ENCODE measurements at regions not wholly inside any gene's neighbourhood (a gene's known extent, or its start where the extent isn't known, plus 50 kb on each side); places are given as distances from the start of the nearest gene placed in this dataset.

DNA sequence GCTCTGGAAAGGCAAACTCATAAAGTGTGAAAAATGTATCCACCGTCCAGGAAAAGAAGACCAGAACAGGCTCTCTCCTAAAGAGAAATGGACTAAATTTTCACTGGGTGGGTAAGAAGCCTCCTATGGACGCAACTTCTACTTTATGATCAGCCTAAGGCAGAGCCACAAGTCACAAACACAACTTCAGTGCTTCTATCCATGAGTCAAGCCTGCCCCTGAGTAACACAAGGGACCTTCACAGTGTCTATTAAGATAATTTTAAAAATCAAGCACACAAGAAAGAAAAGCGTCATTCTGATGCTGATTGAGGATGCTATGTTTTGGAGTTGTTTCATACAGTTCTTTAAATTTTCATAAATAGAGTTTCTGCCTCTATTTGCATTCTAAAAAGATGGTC lies 601.7 kb upstream of the ARID1B start:
- no peak for DNase-seq

DNA sequence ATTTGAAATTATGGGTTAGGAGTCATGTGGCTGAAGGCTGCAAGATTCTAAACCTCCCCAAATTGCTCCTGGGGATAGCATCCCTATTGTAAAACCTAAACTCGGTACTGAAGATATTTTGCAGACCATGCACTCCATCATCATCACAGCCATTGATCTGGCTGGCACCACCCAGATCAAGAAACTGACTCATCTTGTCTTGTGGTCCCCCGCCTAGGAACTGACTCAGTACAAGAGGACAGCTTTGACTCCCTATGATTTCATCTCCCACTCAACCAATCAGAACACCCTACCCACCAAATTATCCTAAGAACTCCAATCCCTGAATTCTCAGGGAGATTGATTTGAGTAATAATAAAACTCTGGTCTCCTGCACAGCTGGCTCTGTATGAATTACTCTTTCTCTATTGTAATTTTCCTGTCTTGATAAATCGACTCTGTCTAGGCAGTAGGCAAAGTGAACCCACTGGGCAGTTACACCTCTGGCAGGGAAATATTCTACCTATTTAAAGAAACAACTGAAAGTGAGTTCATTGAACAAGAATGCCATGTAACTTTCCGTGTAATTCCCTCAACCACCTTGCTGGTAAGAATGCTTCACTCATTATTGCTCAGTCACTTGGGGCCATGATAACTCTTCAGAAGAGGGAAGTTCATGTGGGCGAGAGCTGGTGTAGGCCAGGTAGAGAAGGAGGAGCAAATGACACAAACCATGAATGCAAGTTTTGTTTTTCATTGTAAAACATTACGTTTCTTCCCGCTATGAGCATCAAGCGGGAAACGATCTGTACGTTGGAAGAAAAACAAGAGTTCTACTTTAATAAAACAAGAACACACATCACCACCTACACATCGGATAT lies 602.9 kb upstream of the ARID1B start:
- DNase-seq = no peak

DNA sequence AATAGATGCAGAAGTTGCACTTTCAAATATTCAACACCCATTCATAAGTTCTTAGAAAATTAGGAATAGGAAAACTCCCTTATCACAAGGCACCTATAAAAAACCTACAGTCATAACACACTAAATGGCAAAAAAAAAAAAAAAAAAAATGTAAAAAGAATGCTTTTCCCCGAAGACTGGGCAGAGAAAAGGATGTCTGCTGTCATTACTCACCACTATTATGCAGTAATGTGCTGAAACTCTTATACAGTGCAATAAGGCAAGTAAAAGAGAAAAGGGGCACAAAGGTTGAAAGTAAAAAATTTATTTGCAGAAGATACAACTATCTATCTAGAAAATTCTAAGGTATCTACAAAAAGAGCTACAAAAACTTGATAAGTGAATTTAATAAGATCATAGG lies 607.8 kb upstream of the ARID1B start:
- no peak for DNase-seq

DNA sequence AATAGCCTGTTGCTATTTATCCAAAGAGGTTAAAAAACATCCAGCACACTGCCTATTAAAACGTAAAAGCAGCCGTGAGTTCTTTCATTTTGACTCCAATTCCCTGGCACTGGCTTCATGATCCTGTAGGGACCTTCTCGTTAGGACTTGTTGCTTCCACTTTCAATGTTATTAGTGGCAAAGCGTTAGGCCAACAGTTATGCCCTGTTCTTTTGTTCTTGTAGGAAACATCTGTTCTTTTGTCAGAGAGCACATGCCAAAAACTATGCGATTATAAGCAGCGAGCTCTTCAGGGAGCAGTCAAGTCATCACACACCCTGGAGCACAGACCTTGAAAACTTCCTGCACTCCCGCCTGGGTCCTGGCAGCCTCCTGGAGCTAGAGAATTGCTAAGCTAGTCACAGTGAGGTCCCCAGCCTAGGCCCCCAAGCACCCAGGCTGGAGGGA lies 609.5 kb upstream of the ARID1B start:
- no peak for DNase-seq

DNA sequence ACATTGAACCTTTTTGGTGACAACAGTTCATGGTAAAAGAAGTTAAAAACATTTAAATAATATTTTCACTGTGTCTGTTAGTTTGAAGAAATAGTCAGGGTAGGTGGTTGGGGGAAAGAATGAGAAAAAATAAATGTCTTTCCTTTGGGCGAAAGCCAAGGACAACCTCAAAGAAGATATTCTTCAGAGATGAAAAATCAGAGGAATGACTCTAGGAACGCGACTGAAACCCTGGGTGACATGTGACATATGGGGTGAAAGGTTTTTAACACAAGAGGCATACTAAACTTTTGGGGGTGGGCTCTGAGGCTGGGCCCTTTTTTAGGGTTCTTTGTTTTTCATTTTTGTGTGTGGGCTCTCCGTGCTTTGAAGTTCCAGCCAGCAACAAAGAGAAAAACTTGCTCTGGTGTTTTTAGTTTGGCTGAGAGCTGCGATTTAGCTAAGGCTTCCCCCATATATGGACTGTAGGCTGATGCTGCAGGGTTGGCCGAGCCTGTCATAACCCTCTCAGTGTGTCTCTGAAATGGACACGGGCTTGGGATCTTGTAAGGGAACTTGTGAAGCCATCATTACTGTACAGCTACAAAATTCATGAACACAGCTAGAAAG lies 610.1 kb upstream of the ARID1B start:
- DNase-seq = no peak

DNA sequence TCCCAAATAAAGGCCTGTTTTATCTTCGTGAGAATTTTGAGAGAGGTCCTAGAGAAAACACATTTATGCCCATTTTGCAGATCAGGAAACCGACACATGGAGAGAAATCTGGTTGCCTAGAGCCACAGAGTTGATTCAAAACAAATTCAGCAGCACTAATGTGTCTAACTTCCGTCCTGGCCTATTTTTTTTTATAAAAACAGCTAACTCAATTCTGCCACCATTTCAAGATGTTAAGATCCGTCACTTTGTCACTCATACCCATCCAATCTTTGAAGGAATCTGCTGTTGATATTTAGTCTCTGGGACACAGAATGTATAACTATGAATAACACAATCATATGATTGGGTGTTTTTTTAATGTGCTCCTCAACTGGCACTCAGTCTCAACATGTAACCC lies 611.1 kb upstream of the ARID1B start:
- no peak for DNase-seq

DNA sequence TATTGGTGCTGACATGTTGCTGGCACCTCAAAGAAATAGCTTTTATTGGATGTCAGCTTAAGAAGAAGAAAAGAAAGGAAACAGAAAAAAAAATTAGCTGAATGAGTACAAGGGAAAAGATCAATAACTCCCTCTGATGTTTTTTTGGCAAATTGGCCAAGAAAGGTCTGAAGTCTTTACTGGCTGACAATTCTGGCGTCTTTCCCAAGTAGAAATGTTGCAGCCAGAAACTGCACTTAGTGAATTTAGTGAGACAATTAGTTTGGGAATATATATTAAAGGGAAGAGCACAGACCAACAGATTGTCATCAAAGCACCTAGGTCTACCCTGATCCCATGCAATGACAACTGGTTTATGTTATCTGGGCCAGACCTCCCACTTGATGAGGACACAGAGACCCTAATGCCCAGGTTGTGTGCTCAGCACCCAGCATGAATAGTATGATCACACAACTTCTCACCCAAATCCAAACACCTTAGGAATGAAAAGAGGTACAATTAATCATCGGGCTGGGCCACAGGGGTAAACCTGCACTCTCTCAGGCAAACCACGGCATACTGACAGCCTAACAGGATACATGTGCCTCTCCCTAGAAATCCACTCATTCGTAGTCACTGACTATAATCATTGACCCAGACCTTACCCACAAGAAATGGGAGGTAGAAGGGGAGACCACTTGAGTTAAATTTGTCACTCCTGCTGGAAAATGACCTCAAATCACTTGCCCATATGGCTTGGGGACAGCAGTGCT lies 612.3 kb upstream of the ARID1B start:
- no peak for DNase-seq

DNA sequence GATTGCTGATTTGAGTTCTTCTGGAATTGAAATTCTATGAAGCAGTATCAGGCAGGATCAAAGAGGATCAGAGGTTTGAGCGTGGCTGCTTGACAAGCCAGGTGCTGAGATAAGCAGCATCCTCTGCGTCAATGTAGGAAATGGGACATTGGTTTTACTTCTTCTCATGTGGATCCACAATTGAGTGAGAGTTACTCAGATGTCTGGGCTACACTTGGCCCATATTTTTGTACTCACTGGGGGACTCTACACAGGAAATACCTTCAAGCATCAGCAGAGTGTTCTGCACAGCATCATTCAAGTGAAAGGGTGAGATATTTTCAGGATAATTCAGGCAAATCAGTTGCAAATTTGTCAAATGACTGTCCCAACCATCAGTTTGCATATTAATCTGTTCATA lies 613.9 kb upstream of the ARID1B start:
- DNase-seq = no peak

DNA sequence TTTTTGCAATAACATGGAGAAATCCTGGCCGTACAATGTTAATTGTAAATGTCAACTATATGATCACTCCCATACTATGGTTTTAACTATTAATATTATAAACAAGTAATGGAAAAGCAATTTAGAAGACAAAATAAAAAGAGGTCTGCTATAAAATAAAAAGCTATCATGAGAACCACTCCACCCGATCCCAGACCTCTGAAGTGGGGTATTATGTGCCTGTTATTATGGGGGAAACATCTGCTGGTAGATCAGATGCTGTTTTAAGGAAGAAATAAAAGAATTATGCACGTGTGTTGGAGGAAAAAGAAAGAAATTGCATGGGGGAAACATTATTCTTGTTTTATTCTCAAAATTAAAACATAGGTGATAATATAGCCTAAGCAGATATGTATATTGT lies 615.7 kb upstream of the ARID1B start:
- DNase-seq = no peak

DNA sequence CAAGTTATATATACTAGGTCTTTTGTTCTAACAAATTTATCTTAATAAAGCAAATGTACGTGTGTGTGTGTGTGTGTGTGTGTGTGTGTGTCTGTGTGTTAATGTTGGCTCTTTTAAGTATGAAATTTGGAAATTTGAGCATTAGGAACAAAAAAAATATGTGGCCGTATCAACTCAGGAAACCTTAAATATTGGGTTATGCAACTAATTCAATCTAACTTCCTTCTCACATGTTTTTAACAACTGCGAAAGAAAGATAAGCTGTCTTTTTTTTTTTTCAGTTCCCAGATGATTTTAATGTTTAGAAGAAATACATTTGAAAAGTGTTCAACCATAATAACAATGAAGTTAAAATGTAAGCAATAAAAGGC lies 616.4 kb upstream of the ARID1B start:
- DNase-seq = no peak

DNA sequence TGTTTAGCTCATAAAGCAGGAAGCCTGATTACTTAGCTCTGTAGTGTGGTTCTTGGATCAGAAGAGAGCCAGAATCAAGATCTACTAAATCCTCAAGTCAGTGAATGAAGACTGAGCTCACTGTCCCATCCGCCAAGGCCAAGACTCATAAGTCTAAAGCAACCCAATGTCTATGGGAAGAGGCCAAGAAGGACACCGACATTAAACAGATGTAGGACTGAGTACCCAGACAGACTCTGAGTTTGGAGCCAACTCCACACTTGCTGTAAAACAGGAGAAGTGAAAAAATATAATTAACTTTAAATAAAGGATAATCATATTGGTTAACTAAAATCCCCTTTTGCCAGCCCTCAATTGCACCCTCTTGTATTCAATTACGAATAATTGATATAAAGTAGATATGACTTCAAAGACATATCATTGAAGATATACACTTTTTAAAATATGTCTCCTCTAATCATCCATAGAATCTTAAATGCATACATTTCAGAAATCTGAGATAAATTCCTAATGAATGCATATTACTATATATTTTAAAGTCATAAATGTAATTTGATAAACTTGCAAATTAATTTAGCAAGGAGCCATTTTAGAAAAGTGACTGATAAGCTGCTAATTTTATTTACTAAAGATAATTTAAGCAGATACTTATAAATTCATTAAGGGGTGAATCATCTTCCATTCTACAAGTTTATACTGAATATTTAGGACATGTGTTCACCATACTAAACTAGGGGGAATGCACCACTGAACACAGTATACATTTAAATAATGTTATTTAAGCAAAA lies 617.0 kb upstream of the ARID1B start:
- DNase-seq = no peak

DNA sequence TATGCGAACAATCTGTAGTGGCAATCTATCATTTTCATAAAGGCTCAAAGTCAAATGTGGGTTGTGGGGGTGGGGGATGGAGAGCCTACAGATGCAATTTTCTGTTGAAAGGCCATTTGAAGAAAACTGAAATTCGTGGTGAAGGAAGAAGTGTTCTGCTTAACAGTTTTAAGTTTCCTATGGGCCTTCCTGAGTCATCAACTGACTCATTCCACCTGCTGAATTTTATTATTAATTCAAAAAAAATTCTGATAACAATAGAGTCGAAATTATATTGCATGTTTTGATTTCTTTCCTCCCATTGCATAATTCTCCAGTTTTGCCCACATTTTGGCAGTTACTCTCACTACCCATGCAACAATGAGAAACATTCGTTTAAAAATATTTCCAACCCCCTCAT lies 622.3 kb upstream of the ARID1B start:
- DNase-seq = no peak

DNA sequence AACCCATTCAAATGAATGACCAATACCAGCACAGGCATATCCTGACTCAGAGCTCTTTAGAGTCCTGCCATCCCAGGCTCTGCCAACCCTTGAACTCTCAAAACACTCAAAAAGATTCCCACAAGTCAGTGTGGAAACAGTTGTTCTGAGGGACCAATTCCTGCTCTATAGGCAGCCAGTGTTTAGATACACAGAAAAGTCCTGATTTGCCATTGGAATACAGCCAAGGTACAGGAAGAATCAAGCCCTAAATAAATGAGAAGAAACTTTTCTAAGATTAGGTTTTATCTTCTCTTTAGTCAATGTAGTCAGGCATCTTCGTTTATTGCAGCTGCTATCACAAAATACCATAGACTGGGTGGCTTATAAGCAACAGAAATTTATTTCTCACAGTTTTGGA lies 626.8 kb upstream of the ARID1B start:
- no peak for DNase-seq

DNA sequence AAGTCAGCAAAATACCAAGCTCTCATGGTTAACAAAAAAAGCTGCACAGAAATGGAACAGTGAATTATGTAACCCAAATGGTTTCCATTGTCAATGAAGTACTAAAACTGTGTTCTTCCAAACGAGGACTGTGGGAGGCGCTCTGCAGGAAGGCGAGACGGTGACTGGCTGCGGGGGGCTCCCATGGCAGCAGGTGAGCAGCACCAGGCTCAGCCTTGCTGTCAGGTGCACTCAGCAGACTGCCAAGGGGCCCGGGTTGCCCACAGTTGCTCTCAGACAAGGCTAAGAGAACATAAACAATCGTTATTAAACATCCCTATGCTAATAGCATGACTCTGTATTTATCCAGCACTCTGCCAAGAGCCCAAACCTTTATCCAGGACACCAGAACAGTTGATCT lies 630.3 kb upstream of the ARID1B start:
- no peak for DNase-seq

DNA sequence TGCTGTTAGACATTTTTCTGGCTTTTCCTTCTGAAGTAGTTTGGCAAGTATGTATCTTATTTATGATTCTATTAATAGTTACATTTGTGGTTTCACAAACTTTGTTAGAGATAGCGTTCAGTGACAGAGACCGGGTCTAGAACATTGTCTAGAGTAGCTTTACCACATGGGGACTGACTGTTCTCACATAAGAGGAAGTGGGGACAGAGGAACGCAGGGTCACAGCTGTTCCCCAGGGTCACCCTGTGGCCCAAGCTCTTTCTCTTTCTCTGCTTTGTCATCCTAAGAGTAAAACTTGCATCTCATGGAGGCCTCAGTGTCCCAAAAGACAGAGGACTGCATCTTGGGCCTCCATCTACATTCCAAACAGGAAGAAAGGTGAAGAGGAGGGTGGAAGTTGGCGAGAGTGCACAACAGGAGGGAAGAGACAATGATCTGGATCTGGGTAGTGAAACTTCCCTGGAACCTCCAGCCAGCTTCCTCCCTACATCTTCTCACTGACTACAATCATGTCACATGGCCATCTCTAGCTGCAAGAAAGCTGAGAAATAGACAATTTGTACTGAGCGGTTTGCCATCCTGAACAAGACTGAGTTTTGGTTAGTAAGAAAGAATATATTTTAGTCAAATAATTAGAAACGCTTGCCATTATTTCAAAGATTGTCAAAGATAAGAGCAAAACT lies 645.8 kb upstream of the ARID1B start:
- no peak for DNase-seq

DNA sequence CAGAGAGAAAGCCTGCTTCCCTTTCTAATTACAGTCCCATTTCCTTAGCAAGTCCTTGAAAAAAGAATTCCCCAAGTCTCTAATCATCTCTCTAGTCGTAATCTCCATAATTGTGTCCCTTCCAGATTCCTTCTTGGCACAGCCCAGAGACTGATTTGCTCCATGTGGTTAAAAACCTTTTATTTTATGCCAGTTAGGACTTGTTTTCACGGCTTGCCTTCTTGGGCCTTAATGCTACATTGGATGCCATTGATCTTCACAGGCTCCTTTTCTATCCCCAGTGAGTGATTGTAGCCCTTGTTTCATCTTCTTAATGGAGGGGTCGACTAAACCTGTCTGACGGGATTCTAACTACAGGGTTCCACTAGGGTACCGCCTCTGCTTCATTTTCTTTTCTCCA lies 650.6 kb upstream of the ARID1B start:
- DNase-seq = no peak

DNA sequence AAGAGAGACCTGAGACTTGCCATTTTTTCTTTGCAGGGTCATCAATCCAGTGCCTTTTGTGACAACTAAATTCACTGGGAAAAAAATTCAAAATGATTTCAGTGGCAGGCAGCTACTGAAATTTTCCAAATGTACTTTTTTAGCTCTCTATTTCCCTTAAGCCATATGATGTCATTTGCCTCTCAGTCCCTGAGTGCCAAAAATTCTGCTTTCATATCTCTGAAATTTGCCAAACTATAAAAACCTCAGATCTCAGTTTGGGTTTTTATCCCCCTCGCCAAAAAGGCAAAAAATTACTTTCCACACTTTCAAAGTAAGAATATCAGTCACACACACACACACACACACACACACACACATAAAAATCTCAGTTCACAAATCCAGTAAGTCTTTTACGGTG lies 651.3 kb upstream of the ARID1B start:
- no peak for DNase-seq

DNA sequence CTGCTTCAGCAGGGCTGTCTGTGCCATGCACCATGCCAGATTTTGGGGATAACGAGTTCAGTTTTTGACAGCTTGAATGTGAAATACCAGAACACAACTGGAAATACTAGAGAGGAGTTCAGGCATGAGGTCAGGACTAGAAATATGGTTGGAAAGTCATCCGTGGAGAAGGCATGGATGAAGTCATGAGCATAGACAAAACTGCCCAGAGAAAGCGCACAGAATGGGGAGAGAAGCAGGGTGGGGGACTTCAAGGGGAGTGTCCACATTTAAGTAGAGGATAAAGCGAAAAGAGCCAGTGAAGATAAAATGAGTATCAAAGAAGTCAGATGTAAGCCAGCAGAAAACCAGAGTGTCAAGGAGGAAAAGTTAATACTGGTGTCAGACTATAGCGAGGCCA lies 653.4 kb upstream of the ARID1B start:
- DNase-seq = no peak

DNA sequence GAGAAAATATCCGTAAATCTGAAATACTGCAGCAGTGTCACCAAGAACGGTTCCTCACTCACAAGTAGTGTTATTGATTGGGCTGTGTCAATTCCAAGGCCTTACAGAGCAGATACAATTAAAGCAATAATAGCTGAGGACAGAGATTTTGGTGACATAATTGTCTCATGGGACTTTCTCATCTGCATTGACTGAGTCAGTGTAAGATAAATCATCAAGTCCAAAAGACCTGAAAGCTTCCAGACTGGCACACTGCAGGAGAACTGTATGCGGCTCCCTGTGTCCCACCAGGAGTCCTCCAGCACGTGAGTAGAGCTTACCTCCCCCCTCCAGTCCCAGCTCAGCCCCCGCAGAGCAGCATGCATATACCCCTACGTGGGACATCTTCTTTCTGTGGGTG lies 655.2 kb upstream of the ARID1B start:
- no peak for DNase-seq

DNA sequence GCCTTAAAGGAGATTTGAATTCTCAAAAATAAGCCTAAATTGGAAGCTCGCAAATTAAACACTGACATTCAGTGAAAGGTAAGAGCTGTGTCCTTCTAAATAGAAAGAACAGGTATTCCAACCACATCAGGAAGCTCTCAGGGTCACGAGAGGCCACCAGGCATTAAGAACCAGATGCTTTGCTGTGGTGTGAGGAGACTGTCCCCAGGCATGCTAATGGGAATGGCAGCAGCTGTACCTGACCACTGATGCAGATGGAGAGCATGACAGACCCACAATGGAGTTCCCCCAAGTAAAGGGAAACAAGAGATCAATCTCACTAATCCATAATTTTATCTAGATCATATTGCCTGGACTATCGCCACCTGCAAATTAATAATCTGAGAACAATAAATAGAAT lies 658.9 kb upstream of the NOX3 start:
- no peak for DNase-seq

DNA sequence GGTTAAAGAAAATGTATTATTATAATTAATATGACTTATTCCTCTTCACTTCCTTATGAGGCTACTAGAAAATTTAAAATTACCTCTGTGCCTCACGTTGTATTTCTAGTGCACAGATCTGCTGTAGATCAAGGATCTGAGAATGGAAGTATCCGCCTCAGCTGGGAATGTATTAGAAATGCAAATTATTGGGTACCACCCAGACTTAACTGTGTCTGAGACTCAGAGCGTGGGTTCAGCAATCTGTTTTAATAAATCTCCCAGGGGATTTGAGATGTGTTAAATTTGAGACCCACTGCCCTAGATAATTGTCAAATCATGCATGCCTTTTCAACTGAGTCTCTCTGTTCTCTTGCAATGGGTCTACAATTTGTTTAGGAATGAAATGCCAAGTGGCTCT lies 658.0 kb upstream of the NOX3 start:
- DNase-seq = no peak

DNA sequence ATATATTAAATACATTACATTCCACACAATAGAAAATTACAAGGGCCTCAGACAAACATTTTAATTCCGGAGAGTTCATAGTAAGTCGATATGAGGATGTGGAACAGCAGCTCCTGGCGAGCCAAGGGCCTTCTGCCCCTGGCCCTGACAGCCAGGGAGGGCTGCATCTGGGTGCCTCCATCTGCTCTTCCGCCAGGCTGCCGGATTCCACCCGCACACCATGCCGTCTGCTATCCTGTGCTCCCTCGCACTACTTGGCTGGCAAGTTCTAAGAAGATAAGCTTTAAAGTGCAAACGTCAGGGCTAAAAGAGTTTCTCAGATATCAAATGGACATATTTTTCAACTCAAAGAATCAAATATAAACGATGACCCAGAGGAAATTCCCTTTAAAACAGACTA lies 656.3 kb upstream of the NOX3 start:
- DNase-seq = no peak

DNA sequence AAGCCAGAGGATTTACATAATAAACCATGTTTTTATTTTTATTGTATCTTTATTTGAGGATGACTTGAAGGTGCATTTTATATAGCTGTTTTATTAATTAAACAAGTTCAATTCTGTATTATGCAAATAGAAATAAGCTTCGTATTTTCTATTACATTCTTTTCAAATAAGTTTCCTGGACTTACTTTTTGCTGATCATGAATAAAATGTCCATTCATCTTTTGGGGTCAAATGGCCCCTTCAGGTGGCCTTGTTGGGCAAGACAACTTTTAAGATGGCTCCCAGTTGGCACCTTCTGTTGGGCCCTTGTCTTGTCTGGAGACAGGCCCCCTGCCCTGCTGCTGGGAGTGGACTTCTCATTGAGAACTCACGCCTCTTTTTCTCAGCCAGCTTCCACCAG lies 654.6 kb upstream of the NOX3 start:
- no peak for DNase-seq
